ENCODE measurements at regions not wholly inside any gene's neighbourhood (a gene's known extent, or its start where the extent isn't known, plus 50 kb on each side); places are given as distances from the start of the nearest gene placed in this dataset.

DNA sequence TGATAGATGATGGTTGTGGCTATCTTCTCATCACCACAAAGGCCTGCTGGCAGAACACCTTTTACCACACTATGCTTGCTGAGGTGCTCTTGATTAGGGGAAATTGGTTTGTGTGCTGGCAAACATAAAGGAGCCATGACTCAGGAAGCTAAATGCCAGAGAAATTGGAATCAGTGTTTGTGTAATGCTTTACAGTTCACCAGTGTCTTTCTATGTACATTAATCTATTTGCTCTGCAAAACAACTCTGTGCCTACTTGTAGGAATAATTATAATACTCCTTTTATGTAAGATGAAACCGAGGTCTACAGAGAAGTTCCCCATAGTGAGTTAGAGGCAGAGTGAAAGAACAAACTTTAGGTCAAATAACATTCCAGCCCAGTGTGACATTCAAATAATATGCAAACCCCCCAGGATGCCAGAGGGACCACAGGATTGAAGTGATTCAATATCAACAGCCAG is 390.5 kb upstream of the HTR2A start:
- Histone ChIP-seq H3K36me3 (ENCODE audit: insufficient read depth, insufficient read length, low read length) (no peaks in the 10 kb centered on the region), H3K9ac (ENCODE audit: insufficient read length, low read depth) (no peak overlapping the region)

DNA sequence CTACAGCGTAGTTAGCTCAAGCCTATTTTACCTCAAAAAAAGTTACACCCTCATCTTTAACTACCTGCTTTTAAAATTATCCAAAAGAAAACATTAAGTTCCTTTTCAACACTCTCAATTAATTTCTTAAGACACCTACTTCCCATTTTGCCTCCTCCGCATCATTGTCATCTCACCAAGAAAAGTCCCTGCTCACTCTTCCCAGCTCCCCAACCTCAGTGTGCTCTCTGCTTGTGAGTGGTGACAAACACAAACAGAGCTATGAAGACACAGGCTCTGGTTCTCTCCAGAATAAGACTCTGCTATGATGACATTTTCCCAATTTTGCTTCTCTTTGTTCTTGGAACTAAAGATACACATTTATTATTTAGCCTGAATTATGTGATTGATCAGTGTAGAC is 385.1 kb upstream of the HTR2A start:
- no peaks in the 10 kb centered on the region for H3K9me3 ChIP-seq (ENCODE audit: insufficient read depth, low read length)
- no peaks in the 10 kb centered on the region for H3K4me1 ChIP-seq (ENCODE audit: insufficient read depth, insufficient read length)
- no peak for DNase-seq (ENCODE audit: low read depth, low spot score)
- no peak overlapping the region for H3K9ac ChIP-seq (ENCODE audit: insufficient read length, low read depth)
- no peaks in the 10 kb centered on the region for H3K27me3 ChIP-seq (ENCODE audit: insufficient read depth, insufficient read length)
- H3K36me3 ChIP-seq (ENCODE audit: insufficient read depth, insufficient read length, low read length): no peaks in the 10 kb centered on the region
- no peak overlapping the region for H3K4me3 ChIP-seq (ENCODE audit: insufficient read length, low read depth)
- TF ChIP-seq YY1 (IDR thresholded peaks at IDR 0.05; ENCODE audit: insufficient read depth, insufficient read length) (no peak), SUZ12 (IDR thresholded peaks at IDR 0.05; ENCODE audit: extremely low read depth, insufficient read depth, insufficient read length) (no peak), ZNF274 (IDR thresholded peaks at IDR 0.05; ENCODE audit: low read depth, low read length) (no peak)

More for the DNA sequence above, 390.5 kb upstream of the HTR2A start:
- H3K4me1 ChIP-seq (ENCODE audit: insufficient read depth, insufficient read length): no peaks in the 10 kb centered on the region
- no peak for TF ChIP-seq SUZ12 (IDR thresholded peaks at IDR 0.05; ENCODE audit: extremely low read depth, insufficient read depth, insufficient read length)
- no peak for TF ChIP-seq ZNF274 (IDR thresholded peaks at IDR 0.05; ENCODE audit: low read depth, low read length)
- TF ChIP-seq YY1 (IDR thresholded peaks at IDR 0.05; ENCODE audit: insufficient read depth, insufficient read length): no peak
- H3K4me3 ChIP-seq (ENCODE audit: insufficient read length, low read depth): no peak overlapping the region
- H3K9me3 ChIP-seq (ENCODE audit: insufficient read depth, low read length): no peaks in the 10 kb centered on the region
- H3K27me3 ChIP-seq (ENCODE audit: insufficient read depth, insufficient read length): no peaks in the 10 kb centered on the region
- DNase-seq (ENCODE audit: low read depth, low spot score): no peak

DNA sequence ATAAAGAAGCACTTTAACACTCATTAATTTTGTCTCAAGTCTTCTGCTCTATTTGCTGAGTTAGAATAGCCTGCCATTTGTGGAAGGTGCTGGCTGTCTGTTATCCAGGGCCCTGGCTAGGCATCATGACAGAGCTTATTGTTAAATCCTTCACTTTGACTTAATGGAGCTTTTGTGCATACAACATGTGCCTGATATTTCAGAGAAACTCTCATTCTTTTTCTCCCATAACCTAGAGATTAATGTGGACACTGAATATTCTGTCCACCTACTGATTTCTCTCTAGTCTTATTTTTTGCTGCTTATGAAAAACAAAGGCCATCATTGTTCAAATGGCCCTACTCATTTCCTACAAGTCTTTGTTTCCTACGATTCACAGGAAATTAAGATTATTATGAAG is 383.1 kb upstream of the HTR2A start:
- Histone ChIP-seq H3K9ac (ENCODE audit: insufficient read length, low read depth) (no peak overlapping the region), H3K4me3 (ENCODE audit: insufficient read length, low read depth) (no peak overlapping the region), H3K36me3 (ENCODE audit: insufficient read depth, insufficient read length, low read length) (no peaks in the 10 kb centered on the region), H3K27me3 (ENCODE audit: insufficient read depth, insufficient read length) (no peaks in the 10 kb centered on the region), H3K9me3 (ENCODE audit: insufficient read depth, low read length) (no peaks in the 10 kb centered on the region), H3K4me1 (ENCODE audit: insufficient read depth, insufficient read length) (no peaks in the 10 kb centered on the region)
- no peak for TF ChIP-seq YY1 (IDR thresholded peaks at IDR 0.05; ENCODE audit: insufficient read depth, insufficient read length)
- TF ChIP-seq SUZ12 (IDR thresholded peaks at IDR 0.05; ENCODE audit: extremely low read depth, insufficient read depth, insufficient read length): no peak
- no peak for TF ChIP-seq ZNF274 (IDR thresholded peaks at IDR 0.05; ENCODE audit: low read depth, low read length)
- DNase-seq (ENCODE audit: low read depth, low spot score): no peak

DNA sequence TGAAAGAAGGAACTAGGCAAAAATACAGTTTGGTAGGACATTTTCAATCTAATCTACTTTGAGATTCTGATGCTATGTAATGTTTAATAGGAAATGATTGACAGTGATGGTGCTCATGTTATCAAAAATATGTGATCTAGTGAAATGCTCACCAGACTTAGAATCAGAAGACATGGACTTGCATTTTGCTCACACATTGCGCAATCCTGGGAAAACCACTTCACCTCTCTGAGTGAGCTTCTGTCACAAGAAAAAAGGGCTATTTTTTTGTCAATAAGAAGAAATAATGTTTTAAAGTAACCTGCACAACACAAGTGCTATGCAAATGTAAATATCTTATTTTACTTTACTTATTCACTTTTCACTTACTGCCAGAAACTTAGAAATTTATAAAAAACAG is 380.9 kb upstream of the HTR2A start:
- Histone ChIP-seq H3K4me1 (ENCODE audit: insufficient read depth, insufficient read length) (no peaks in the 10 kb centered on the region), H3K36me3 (ENCODE audit: insufficient read depth, insufficient read length, low read length) (no peaks in the 10 kb centered on the region), H3K9ac (ENCODE audit: insufficient read length, low read depth) (no peak overlapping the region), H3K9me3 (ENCODE audit: insufficient read depth, low read length) (no peaks in the 10 kb centered on the region), H3K27me3 (ENCODE audit: insufficient read depth, insufficient read length) (no peaks in the 10 kb centered on the region), H3K4me3 (ENCODE audit: insufficient read length, low read depth) (no peak overlapping the region)
- no peak for DNase-seq (ENCODE audit: low read depth, low spot score)
- TF ChIP-seq ZNF274 (IDR thresholded peaks at IDR 0.05; ENCODE audit: low read depth, low read length) (no peak), YY1 (IDR thresholded peaks at IDR 0.05; ENCODE audit: insufficient read depth, insufficient read length) (no peak), SUZ12 (IDR thresholded peaks at IDR 0.05; ENCODE audit: extremely low read depth, insufficient read depth, insufficient read length) (no peak)

DNA sequence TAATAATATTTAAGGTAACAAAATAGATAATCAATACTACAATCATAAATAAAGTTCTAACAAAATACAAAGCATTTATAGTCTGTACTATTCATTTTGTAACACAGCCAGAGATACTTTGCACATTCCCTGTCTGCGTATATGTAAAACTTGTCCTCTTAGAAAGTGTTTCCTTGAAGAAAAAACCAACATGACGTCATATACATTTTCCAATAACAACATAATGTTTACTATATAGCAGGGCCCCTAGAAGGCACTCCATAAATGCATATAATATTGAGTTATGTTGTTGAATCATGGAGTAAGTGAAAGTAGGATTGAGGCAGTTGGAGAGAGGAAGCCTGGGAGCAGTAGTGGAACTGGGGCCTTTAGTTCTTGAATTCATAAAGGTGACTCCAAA is 371.4 kb upstream of the HTR2A start:
- Histone ChIP-seq H3K9me3 (ENCODE audit: insufficient read depth, low read length) (no peaks in the 10 kb centered on the region), H3K36me3 (ENCODE audit: insufficient read depth, insufficient read length, low read length) (no peaks in the 10 kb centered on the region), H3K4me1 (ENCODE audit: insufficient read depth, insufficient read length) (no peaks in the 10 kb centered on the region), H3K4me3 (ENCODE audit: insufficient read length, low read depth) (no peak overlapping the region), H3K9ac (ENCODE audit: insufficient read length, low read depth) (no peak overlapping the region), H3K27me3 (ENCODE audit: insufficient read depth, insufficient read length) (no peaks in the 10 kb centered on the region)
- DNase-seq (ENCODE audit: low read depth, low spot score): no peak
- TF ChIP-seq ZNF274 (IDR thresholded peaks at IDR 0.05; ENCODE audit: low read depth, low read length): no peak
- no peak for TF ChIP-seq SUZ12 (IDR thresholded peaks at IDR 0.05; ENCODE audit: extremely low read depth, insufficient read depth, insufficient read length)

DNA sequence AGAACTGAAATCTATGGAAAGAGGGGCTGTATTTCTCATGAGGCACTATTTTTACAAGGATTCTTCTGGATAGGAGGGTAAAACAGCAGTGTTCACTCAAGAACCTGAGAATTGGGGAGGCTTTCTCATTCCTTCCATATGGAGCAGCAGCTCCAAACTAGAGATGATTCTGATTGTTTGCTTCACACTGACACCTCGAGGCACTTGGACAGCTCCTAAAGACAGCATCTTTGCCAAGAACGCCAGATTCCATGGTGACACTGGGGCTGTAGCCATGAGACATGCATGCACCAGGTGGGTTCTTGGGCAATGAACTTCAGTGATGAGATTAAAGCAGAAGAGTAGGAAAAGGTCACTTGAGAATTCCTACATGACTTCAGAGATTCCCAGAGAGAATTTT is 361.5 kb upstream of the HTR2A start:
- Histone ChIP-seq H3K9ac (ENCODE audit: insufficient read length, low read depth) (no peak overlapping the region), H3K9me3 (ENCODE audit: insufficient read depth, low read length) (no peaks in the 10 kb centered on the region), H3K27me3 (ENCODE audit: insufficient read depth, insufficient read length) (no peaks in the 10 kb centered on the region), H3K4me3 (ENCODE audit: insufficient read length, low read depth) (no peak overlapping the region), H3K36me3 (ENCODE audit: insufficient read depth, insufficient read length, low read length) (no peaks in the 10 kb centered on the region), H3K4me1 (ENCODE audit: insufficient read depth, insufficient read length) (no peaks in the 10 kb centered on the region)
- no peak for TF ChIP-seq YY1 (IDR thresholded peaks at IDR 0.05; ENCODE audit: insufficient read depth, insufficient read length)
- no peak for TF ChIP-seq SUZ12 (IDR thresholded peaks at IDR 0.05; ENCODE audit: extremely low read depth, insufficient read depth, insufficient read length)
- TF ChIP-seq ZNF274 (IDR thresholded peaks at IDR 0.05; ENCODE audit: low read depth, low read length): no peak
- DNase-seq (ENCODE audit: low read depth, low spot score): no peak

DNA sequence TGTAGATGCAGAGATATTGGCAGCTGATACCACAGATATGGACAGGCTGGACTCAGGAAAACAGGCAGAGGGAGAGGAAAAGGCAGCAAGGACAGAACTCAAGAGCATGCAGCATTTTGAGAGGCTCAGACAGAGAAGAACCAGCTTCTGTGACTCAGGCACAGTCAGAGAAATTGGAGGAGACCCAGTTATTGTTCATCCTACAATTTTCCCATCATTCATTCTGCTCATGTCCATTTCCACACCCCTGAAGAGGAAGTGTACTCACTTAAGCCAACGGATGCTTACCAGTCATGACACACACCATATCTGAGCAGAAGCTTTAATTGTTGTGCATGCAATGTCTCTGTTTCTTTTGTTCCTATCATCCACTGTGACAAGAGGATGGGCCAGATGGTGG is 359.8 kb upstream of the HTR2A start:
- Histone ChIP-seq H3K9ac (ENCODE audit: insufficient read length, low read depth) (no peak overlapping the region), H3K4me3 (ENCODE audit: insufficient read length, low read depth) (no peak overlapping the region), H3K4me1 (ENCODE audit: insufficient read depth, insufficient read length) (no peaks in the 10 kb centered on the region), H3K27me3 (ENCODE audit: insufficient read depth, insufficient read length) (no peaks in the 10 kb centered on the region), H3K36me3 (ENCODE audit: insufficient read depth, insufficient read length, low read length) (no peaks in the 10 kb centered on the region), H3K9me3 (ENCODE audit: insufficient read depth, low read length) (no peaks in the 10 kb centered on the region)
- DNase-seq (ENCODE audit: low read depth, low spot score): no peak
- TF ChIP-seq ZNF274 (IDR thresholded peaks at IDR 0.05; ENCODE audit: low read depth, low read length) (no peak), SUZ12 (IDR thresholded peaks at IDR 0.05; ENCODE audit: extremely low read depth, insufficient read depth, insufficient read length) (no peak), YY1 (IDR thresholded peaks at IDR 0.05; ENCODE audit: insufficient read depth, insufficient read length) (no peak)

DNA sequence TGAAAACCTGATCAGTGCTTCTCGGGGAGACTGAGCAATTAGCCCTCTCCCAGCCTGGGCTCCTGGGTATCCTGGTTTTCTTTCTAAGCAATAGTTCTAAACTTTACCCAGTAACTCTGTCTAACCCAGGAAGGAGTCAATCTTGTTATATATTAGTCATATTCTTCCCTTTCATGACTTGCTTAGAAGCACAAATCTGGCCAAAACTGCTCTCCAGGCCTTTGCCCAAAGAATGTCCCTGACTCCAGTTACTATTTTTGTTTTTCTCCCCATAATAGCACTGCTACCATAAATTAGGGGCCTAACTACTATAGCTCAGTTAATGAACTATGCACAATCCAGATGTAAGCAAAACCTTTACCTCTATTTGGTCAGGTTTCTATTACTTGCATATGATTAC is 355.8 kb upstream of the HTR2A start:
- Histone ChIP-seq H3K27me3 (ENCODE audit: insufficient read depth, insufficient read length) (no peaks in the 10 kb centered on the region), H3K9me3 (ENCODE audit: insufficient read depth, low read length) (no peaks in the 10 kb centered on the region), H3K4me1 (ENCODE audit: insufficient read depth, insufficient read length) (no peaks in the 10 kb centered on the region), H3K9ac (ENCODE audit: insufficient read length, low read depth) (no peak overlapping the region), H3K4me3 (ENCODE audit: insufficient read length, low read depth) (no peak overlapping the region), H3K36me3 (ENCODE audit: insufficient read depth, insufficient read length, low read length) (no peaks in the 10 kb centered on the region)
- DNase-seq (ENCODE audit: low read depth, low spot score): no peak
- TF ChIP-seq YY1 (IDR thresholded peaks at IDR 0.05; ENCODE audit: insufficient read depth, insufficient read length) (no peak), SUZ12 (IDR thresholded peaks at IDR 0.05; ENCODE audit: extremely low read depth, insufficient read depth, insufficient read length) (no peak), ZNF274 (IDR thresholded peaks at IDR 0.05; ENCODE audit: low read depth, low read length) (no peak)
